Common myeloid progenitor, CD34-positive (primary cell): ENCODE measurements at regions not wholly inside any gene's neighbourhood (a gene's known extent, or its start where the extent isn't known, plus 50 kb on each side); places are given as distances from the start of the nearest gene placed in this dataset.

Experiments used
- CTCF ChIA-PET: fragments of 350-600 bp; sonication (Branson Sonifier 250); formaldehyde crosslinking; loops from one replicate; lab custom pipeline; 2021; ENCODE audit warnings: antibody characterized with exemption; lab: Charles Lee
- POLR2A ChIA-PET: fragments of 350-600 bp; sonication (Branson Sonifier 250); formaldehyde crosslinking; loops from one replicate; lab custom pipeline; 2021; ENCODE audit warnings: antibody characterized with exemption; lab: Charles Lee
- DNase-seq, 3 donors: peaks; one replicate each; pipeline versions ENCODE4 v3.0.0 to v3.0.0-alpha.2; 2013
- H3K27ac ChIP-seq, 2 experiments: 1 replicate in 1 of 2; 2 replicates in 1 of 2; pipeline ENCODE4 v1.7.0; 2013; ENCODE audit warnings: inconsistent platforms in 2 of 2, low read length in 2 of 2, mild to moderate bottlenecking in 2 of 2, low read depth in 1 of 2, moderate library complexity in 1 of 2; ENCODE audit not compliant: severe bottlenecking in 2 of 2, insufficient read depth in 1 of 2, poor library complexity in 1 of 2
- H3K27me3 ChIP-seq, 5 experiments: replicated peaks in 2 of 5; 1 replicate in 3 of 5; 2 replicates in 2 of 5; pipeline versions ENCODE4 v1.6.1 to v1.7.0; 2013; ENCODE audit warnings: low read length in 4 of 5, mild to moderate bottlenecking in 2 of 5, moderate library complexity in 2 of 5, inconsistent platforms in 1 of 5; ENCODE audit not compliant: insufficient read depth in 5 of 5, control insufficient read depth in 4 of 5
- H3K36me3 ChIP-seq, 4 experiments: 1 replicate in 2 of 4; 2 replicates in 2 of 4; pipeline versions ENCODE4 v1.6.1 to v1.7.0; 2013; ENCODE audit warnings: low read length in 3 of 4, control low read depth in 1 of 4, mild to moderate bottlenecking in 1 of 4; ENCODE audit not compliant: control insufficient read depth in 4 of 4, insufficient read depth in 4 of 4
- H3K4me1 ChIP-seq, 4 experiments: 1 replicate in 3 of 4; 2 replicates in 1 of 4; pipeline versions ENCODE4 v1.6.1 to v1.7.1; 2013; ENCODE audit warnings: low read length in 3 of 4, mild to moderate bottlenecking in 3 of 4, control low read depth in 1 of 4, inconsistent platforms in 1 of 4, moderate library complexity in 1 of 4; ENCODE audit not compliant: control insufficient read depth in 4 of 4, insufficient read depth in 4 of 4; ENCODE audit errors: control extremely low read depth in 1 of 4
- H3K4me3 ChIP-seq, 7 experiments: 1 replicate in 4 of 7; 2 replicates in 3 of 7; pipeline versions ENCODE4 v1.5.1 to v1.7.0; 2013; ENCODE audit warnings: mild to moderate bottlenecking in 7 of 7, low read length in 6 of 7, moderate library complexity in 6 of 7, inconsistent platforms in 2 of 7, low read depth in 2 of 7, control low read depth in 1 of 7; ENCODE audit not compliant: insufficient read depth in 4 of 7, control insufficient read depth in 1 of 7; ENCODE audit errors: extremely low read depth in 1 of 7
- H3K9me3 ChIP-seq, 5 experiments: 1 replicate in 4 of 5; 2 replicates in 1 of 5; pipeline versions ENCODE4 v1.6.1 to v1.7.1; 2013; ENCODE audit warnings: low read length in 4 of 5, mild to moderate bottlenecking in 2 of 5, inconsistent platforms in 1 of 5, low read depth in 1 of 5, moderate library complexity in 1 of 5; ENCODE audit not compliant: control insufficient read depth in 4 of 5, insufficient read depth in 2 of 5; ENCODE audit errors: control extremely low read depth in 1 of 5
- WGBS: methylation state at CpG from one replicate; pipeline ENCODE4 v1.1.5; 2013; ENCODE audit not compliant: insufficient coverage; 5-methylcytosine and 5-hydroxymethylcytosine counted together

GRCh38 chr2:125684932-125685331 lies 971.0 kb upstream of the GYPC start:
- no peaks in the 10 kb centered on the region for H3K9me3 ChIP-seq
- no peak for DNase-seq
- no peaks in the 10 kb centered on the region for H3K27me3 ChIP-seq
- H3K27ac ChIP-seq: no peak overlapping the region
- POLR2A ChIA-PET: interaction anchor here (0.6 kb wide), 1 partner anchor 30 kb away, joined by 3 read pairs; no protein-coding TSS in a partner anchor
- no peak overlapping the region for H3K4me3 ChIP-seq
- H3K36me3 ChIP-seq: no peaks in the 10 kb centered on the region
- WGBS: 92% methylated on average over 2 of the region's 2 CpGs
- no peaks in the 10 kb centered on the region for H3K4me1 ChIP-seq
- CTCF ChIA-PET: no interaction called here

GRCh38 chr2:125696560-125696959 lies 959.4 kb upstream of the GYPC start:
- no peaks in the 10 kb centered on the region for H3K36me3 ChIP-seq
- POLR2A ChIA-PET: no interaction called here
- CTCF ChIA-PET: no interaction called here
- no peak for DNase-seq
- H3K9me3 ChIP-seq: peaks cover 0 to 3% (median 0%) of the 10 kb centered on the region in 5 experiments
- H3K4me1 ChIP-seq: no peaks in the 10 kb centered on the region
- no peak overlapping the region for H3K27ac ChIP-seq
- H3K27me3 ChIP-seq: no peaks in the 10 kb centered on the region
- no CpG with 5 or more reads among the region's 2 CpGs for WGBS
- H3K4me3 ChIP-seq: no peak overlapping the region

GRCh38 chr2:125698280-125698679 lies 957.7 kb upstream of the GYPC start:
- H3K4me1 ChIP-seq: no peaks in the 10 kb centered on the region
- 60% methylated on average over 1 of the region's 1 CpG for whole genome bisulfite sequencing
- CTCF ChIA-PET: no interaction called here
- H3K27me3 ChIP-seq: no peaks in the 10 kb centered on the region
- H3K36me3 ChIP-seq: no peaks in the 10 kb centered on the region
- no peak overlapping the region for H3K27ac ChIP-seq
- H3K4me3 ChIP-seq: no peak overlapping the region
- POLR2A ChIA-PET: no interaction called here
- peaks cover 0 to 3% (median 0%) of the 10 kb centered on the region in 5 experiments for H3K9me3 ChIP-seq
- DNase-seq: no peak

DNA sequence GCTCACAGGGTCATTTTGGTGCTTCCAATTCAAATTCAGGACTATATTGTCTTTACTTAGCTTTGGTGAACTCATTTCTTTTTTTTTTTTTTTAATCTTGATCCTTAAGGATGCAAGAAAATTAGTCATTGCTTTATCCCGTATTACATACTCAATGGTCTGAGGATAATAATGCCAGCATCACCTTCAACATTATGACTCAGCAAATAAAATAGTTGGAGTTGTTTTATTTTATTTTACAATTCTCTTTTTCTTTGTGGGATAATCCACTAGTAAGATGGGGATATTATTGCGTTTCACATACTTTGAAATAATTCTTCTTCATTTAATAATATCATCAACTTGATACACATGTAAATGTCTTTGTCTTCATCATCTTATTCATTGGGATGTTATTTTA lies 954.9 kb upstream of the GYPC start:
- POLR2A ChIA-PET: no interaction called here
- H3K9me3 ChIP-seq: no peaks in the 10 kb centered on the region
- no CpG with 5 or more reads among the region's 2 CpGs for WGBS
- CTCF ChIA-PET: no interaction called here
- no peaks in the 10 kb centered on the region for H3K4me1 ChIP-seq
- H3K4me3 ChIP-seq: no peak overlapping the region
- H3K27me3 ChIP-seq: no peaks in the 10 kb centered on the region
- no peak for DNase-seq
- no peaks in the 10 kb centered on the region for H3K36me3 ChIP-seq
- no peak overlapping the region for H3K27ac ChIP-seq

DNA sequence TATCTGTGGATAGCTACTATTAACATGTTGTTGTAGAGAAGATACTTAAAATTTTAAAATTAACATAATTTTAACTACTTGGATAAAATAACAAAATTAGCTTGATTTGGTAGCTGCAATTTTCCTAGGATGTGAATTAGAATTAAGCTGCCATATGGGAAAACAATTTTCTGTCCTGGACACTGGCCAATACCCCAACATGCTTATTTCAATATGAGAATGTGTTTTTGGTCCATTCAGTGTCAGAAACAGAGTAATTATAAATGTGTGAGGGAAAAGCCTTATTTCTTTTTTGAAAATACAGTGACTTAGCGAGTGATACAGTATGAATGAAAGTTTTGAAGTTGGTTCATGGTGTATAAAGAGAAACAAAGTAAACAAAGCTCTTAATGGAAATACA lies 948.3 kb upstream of the GYPC start:
- H3K36me3 ChIP-seq: no peaks in the 10 kb centered on the region
- no peak overlapping the region for H3K4me3 ChIP-seq
- no CpG with 5 or more reads among the region's 1 CpG for WGBS
- ChIA-PET CTCF (no interaction called here), POLR2A (no interaction called here)
- no peaks in the 10 kb centered on the region for H3K4me1 ChIP-seq
- H3K27me3 ChIP-seq: peaks cover 0 to 1% (median 0%) of the 10 kb centered on the region in 5 experiments
- no peaks in the 10 kb centered on the region for H3K9me3 ChIP-seq
- no peak overlapping the region for H3K27ac ChIP-seq
- DNase-seq: no peak

DNA sequence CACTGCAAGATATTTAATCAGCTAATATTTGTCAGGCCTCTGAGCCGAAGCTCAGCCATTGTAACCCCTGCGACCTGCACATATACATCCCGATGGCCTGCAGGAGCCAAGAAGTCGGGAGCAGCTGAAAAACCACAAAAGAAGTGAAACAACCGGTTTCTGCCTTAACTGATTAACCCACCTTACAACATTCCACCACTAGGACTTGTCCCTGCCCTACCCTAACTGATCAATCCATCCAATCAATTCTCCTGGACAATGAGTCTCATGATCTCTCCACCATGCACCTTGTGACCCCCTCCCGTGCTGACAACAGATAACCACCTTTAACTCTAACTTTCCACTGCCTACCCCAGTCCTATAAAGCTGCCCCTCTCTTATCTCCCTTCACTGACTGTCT lies 945.4 kb upstream of the GYPC start:
- H3K27me3 ChIP-seq: peaks cover 0 to 1% (median 0%) of the 10 kb centered on the region in 5 experiments
- no peak overlapping the region for H3K27ac ChIP-seq
- no peaks in the 10 kb centered on the region for H3K36me3 ChIP-seq
- H3K4me1 ChIP-seq: no peaks in the 10 kb centered on the region
- H3K9me3 ChIP-seq: no peaks in the 10 kb centered on the region
- POLR2A ChIA-PET: no interaction called here
- no peak for DNase-seq
- 63% methylated on average over 3 of the region's 6 CpGs for WGBS
- H3K4me3 ChIP-seq: no peak overlapping the region
- CTCF ChIA-PET: no interaction called here

- H3K36me3 ChIP-seq: no peaks in the 10 kb centered on the region
- WGBS: no CpG with 5 or more reads among the region's 1 CpG
- H3K27me3 ChIP-seq: peaks cover 0 to 1% (median 0%) of the 10 kb centered on the region in 5 experiments
- POLR2A ChIA-PET: no interaction called here
- CTCF ChIA-PET: no interaction called here
- no peak overlapping the region for H3K4me3 ChIP-seq
- no peaks in the 10 kb centered on the region for H3K4me1 ChIP-seq
- no peak overlapping the region for H3K27ac ChIP-seq
- H3K9me3 ChIP-seq: no peaks in the 10 kb centered on the region
- DNase-seq: no peak
These were observed 944.9 kb upstream of the GYPC start for GRCh38 chr2:125711075-125711474.
